ENCODE measurements at regions not wholly inside any gene's neighbourhood (a gene's known extent, or its start where the extent isn't known, plus 50 kb on each side); places are given as distances from the start of the nearest gene placed in this dataset.

DNA sequence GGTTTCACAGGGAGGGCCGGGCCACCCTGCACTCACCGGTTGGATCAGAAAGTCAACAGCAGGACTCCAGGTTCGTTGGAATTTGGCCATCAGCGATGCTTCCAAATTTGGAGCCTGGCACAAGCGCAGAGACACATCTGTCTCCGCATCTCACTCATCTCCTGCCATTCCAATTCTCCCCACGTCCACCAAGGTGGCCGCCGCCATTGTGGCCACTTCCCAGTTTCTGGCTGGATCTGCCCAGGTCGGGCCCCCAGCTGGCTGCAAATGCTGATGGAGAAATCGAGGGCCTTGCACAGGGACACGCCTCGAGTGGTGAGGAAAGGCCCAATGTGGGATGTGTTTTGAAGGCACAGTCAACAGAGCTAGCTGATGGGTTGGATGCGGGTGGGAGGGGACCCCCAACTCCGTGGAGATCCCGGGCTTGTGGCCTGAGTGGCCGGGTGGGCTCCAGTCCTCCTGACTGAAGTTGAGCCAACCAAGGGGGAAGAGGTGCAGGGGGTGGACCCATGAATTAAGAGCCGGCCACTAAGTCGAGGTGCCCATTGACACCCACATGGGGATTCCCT is 102.7 kb downstream of the CRYAA start:
- TF ChIP-seq POLR2A (IDR thresholded peaks at IDR 0.05) (no peak), CTCF (IDR thresholded peaks at IDR 0.05 in 8 of 11, conservative IDR thresholded peaks at IDR 0.05 in 3 of 11) (no peak)
